ENCODE measurements at regions not wholly inside any gene's neighbourhood (a gene's known extent, or its start where the extent isn't known, plus 50 kb on each side); places are given as distances from the start of the nearest gene placed in this dataset.
A peak's percentile ranks its signal among the peaks of the same experiment; 100 is the strongest.

DNA sequence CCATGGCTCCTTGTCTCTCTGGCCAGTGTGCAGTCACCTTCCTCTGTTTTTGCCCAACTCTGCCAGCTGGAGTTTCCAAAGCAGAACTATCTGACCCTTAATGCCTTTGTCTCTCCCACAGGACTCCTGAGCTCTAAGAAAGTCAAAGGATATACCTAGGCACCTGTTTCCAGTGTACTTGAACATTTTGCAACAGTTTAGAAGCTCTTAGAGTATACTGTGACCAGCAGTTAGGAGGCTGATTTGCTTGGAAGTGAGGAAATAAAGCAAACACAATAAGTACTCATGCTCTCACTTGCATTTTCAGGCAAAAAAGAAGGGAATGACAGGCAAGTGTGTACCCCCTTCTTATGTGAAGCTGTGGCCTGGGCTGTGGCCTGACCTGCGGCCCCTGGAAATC lies 204.3 kb upstream of the PLET1 start:
- DNase-seq: no peak

DNA sequence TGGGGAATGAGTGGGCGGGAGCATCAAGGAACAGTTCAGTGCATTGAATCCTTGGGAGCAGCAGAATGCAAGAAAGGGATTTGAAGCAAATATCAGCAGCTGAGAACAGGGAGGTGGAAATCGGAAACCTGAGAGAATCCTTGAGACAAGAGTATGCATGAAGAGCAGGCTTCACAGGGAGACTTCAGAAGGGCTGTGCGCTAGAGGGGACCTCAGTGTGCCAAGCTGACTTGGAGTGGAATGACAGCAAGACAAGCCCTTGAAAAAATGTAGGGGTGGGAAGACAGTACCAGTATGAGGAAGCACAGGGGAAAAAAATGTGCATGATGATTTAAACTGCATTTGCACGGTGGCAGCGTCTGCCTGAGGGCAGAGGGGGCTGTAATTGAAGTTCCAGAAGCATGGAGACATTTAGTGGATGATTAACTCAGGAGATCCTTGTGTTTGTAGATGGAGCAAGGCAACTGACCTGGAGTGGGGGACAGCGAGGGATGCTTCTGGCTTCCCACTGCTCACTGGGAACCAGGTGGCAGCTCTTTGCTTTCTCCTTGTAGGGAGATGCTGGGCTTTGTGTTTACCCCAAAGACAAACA lies 204.9 kb upstream of the PLET1 start:
- no peak for DNase-seq

DNA sequence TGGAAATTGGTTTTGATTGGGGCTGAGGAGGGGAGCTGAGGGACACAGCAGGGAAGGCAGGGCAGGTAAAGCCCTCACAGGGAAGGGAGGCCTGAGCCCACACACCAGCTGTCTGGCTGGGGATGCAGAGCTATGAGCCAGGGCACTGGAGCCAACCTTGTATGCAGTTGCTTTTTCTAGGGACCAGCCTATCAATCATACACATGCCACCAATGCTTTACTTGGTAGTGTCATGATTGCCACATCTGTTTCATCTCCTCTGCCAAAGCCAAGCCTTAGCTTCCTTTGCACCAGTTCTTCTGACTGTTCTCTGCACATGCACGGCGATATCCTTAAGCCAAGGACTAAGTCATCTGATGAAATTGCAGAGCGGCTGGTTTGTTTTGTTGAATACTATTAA lies 207.1 kb upstream of the PLET1 start:
- DNase-seq: peak in 1 of 3 donors; percentile 8

DNA sequence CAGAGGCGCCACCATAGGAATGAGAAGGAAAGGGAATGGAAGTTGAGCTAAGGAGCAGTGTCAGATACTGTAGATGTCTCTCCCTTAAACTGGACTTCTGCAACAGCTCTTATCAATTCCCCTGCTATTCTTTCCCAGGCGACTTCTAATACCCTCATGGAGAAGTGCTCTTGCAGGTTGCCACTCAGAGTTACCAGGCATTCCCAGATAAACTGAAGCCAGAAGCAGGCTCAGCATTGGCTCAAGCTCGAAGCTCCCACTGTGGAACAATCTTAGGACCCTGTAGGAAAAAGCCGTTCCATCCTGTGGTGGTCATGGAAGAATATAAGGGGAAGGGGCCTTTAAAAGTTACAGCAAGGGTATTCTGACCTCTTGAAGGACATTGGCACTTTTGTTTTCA lies 208.7 kb upstream of the PLET1 start:
- DNase-seq: no peak

DNA sequence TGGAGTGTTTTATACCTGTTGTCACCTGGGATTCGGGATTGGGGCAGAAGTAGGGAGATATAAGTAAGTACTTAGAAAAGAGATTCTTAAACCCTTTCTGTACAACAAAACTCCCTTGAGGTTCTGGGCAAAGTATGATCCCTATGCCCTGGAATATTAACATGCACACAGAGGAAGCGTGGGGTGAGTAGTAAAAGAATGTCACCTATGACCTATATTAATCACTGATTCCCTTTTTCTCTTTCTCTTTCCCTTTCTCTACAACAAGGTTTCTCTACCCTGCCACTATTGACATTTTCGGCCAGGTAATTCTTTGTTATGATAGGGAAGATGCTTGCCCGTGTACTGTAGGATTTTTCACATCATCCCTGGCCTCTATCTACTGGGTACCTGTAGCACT lies 209.7 kb upstream of the PLET1 start:
- DNase-seq: no peak

DNA sequence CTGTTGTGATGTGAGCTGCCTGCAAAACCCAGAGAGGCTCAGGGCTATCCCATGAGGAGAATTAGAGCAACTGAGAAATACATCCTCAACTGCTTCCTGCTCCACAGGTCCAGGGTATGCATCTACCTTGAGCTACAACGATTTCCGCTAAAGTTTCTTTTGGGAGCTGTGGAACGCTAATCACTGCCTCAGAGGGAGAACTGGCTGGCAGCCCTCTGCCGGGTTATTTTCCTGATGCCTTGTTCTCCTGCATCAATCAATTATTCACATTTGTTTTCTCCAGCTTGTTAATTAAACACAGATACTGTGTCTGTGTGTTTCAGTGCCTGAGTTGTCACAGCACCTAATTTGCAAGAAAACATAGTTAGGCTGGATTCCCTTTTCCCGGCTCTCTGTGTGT lies 211.1 kb upstream of the PLET1 start:
- DNase-seq: no peak

DNA sequence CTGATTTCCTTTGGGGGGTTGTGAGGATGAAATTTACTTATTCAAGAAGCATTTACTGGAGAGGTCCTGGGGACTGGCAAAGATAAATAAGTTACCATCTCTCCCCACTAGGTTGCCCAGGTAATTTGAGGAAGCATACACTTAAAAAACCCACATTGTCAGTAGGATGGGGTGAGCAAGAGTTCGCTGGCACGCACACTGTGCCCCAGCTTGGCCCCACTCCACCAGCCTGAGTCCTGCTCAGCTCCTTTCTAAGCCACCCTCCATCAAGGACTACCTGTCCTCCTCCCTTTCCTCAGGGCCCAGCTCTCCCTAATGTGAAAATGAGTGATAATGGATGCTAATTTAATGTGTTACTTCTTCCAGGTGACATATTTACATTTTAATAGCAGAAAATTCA lies 216.5 kb upstream of the PLET1 start:
- no peak for DNase-seq

DNA sequence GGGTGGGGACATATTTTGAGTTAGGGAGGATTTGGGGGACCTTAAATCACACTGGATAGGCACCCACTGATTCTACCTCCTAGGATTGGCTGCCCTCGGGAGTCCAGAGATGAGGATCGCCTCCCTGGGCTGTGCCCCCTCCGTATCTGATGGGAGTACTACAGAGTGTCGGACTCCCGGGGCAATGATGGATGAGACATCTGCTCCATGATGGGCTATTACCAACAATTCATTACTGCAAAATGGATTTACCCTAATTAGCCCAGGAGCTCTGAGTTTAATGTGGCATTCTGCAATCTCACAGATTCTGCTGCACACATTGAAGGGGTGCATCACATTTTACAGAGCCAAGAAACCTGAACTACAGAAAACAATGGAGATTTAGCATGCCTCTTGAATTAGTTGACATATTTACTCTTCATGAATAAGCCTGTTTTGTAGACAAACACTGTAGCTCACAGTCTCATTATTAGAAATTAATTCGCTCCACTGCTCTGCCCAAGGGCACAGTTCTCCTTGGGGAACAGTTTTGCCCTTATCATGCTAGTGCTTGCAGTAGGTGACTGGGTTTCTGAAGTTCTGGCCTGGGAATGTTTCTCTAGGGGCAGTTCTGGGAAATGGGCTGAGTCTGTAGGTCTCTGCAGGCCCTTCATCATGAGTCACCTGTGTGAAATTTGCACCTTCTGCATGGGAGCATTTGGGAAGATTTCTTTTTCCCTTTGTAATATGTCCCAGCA lies 217.1 kb upstream of the PLET1 start:
- no peak for DNase-seq

DNA sequence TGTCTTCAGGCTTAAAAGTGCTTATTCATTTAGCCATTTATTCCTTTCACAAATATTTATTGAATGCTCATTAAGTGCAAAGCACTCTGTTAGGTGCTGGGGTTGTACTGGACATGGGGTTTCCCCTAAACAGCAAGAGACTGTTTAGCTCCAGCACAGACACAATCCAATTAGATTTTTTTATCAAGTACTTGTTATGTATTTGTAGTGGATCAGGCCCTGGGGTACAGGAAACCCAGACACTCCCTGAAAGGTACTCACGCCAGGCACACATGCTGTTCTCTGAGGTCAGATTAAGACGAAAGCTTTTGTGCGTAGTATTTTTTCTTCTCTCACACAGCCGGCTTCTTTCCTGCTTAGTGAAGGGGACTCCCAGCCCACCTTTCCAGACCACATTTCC lies 218.1 kb upstream of the PLET1 start:
- no peak for DNase-seq

DNA sequence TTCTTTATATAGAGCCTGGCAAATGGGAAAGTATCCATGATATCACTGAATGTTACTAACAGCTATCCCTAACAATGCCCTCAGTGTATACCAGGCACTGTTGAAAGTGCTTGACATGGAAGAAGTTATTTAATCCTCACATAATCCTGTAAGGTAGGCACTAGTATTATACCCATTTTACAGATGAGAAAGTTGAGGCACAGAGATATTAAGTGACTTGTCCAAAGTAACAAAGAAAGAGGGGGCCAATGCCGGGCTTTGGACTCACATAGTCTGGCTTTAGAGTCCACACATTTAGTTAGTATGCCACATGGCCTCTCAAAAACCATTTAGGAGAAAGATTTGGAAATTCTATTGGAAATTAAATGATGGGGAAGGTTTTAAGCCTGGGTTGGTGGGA lies 220.8 kb upstream of the PLET1 start:
- no peak for DNase-seq

DNA sequence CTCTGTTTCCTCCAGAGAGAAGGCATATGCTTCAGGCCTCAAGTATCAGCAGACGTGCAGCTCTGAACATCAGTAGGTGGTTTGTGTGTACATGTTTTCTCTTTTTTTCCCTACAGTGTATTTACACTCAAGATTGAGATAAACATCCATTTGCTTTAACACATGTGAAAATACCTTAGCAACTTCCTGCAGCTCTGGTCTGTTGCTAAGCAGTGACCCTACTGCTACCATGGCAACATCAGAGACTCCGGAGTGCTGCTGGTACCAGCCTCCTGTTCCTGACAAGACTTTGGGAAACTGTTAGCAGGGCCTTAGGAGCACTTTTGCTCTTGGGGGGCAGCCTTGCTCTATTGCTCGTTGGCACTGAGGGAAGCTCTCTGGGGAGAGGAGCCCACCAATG lies 221.2 kb upstream of the PLET1 start:
- DNase-seq: no peak

DNA sequence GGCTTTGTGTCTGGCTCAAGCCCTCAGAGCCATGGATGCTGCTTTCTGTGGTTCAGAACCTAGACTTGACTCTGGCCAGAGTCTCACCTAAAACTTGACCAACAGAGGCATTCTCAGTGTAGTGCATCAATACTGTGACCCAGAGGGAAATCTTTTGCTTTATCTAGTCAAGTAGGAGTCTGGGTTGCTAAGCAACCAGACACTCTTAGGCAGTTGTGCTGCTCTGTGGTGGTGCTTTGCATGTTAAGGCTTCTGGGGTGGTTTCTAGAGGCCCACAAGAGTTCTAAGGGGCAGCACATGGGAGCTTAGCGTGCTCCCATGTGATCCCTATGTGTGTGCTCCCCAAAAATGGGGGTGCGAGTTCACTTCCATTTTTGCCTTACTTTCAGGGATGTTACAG lies 224.6 kb upstream of the PLET1 start:
- no peak for DNase-seq

DNA sequence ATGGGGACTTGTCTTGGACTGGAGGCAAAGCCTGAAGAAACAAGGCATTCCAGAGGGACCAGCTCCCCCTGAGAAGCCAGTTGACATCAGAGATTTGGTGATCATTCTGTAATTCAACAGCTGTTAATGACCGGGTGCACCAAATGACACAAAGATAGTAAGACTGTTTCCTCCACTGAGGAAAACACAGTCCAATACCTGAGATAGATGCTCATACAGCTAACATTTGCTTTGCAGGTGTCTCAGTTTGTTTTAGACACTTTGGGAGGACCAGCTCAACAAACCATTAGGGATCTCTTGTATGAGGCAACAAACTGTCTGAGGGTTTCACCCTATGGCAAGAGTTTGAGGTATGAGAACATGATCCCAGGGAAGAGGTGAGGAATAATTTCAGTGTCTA lies 237.2 kb upstream of the PLET1 start:
- DNase-seq: no peak

DNA sequence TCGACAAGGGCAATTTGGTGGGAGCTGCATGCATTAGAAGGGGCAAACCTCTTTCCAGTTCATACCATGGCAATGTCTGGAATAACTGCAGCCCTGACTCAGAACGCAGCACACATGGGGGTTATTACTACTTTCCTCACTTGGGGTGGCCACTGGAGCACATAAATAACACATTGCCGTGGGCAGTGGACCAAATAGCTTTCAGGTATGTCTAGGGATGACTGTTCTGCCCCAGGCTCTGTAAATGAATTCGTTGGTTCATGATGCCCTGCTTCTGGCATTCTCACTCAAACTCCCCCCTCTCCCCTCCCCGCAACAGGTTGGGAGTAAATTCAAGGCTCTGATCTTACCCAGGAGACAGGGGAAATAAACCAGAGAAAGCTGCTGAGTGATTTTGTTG lies 238.0 kb upstream of the PLET1 start:
- no peak for DNase-seq

DNA sequence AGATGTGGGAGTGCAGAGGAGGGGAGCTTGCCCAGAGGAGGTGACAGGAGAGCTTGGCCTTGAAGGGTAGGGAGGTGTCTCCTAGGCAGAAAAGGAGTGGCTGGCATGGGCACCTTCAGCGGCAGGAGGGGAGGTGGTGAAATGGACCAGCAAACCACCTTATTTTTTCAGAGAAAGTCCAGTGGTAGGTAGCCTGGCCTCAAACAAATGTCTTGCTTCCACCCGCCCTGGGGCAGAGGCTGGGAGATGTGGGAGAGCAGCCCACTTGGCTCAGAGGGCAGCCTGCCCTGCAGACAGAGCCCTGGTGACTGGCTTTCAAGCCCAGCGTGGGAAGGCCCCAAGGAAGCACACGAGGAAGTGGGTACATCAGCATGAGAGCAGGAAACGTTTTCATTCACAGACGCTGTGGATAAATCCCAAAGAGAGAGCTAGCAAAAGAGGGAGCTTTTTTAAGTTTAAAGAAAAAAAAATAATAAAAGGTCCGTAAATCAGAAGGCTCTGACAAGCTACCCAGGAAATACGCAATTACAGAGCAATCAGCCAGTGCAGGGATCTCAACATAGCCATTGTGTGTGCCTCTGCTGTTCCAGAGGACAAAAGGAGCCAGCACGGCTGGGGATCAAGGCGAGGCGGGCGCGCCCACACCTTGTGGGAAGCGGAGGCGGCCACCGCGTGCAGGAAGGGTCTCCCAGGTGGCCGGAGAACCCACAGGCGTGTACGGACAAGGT lies 238.7 kb upstream of the PLET1 start:
- DNase-seq: no peak

DNA sequence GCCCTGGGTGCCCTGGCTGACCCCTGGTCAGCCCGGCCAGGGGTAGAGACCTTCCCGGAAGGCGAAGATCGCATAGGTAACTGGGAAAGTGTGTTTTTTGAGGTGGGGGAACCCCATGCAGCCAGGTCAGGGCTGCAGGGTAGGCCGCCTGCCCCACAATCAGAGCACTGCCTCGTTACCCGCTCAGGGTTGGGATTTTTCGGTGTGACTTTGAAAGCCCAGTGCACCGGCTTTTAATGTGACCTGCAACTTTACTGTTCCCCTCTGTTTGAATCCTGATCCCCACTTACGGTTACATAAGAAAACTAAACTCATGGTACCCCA lies 239.2 kb upstream of the PLET1 start:
- DNase-seq: no peak

DNA sequence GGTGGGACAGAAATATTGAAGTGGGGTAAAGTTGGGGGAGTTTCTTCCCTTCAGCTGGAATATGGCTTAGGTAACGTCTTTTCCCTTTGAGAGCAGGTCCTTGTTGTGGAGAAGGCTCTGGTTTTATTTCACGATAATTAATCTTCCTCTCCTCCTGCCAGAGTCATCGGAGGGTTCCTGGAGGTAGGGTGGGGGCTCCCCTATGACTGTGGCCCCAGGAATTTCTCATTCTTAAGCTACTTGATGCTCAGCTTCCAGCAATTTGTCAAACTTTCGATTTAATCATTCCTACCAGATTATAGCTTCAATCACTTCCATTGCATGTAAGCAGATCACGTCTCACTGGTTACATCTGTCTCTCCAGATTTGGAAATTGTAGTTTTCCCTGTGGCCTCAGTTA lies 242.8 kb upstream of the PLET1 start:
- no peak for DNase-seq

DNA sequence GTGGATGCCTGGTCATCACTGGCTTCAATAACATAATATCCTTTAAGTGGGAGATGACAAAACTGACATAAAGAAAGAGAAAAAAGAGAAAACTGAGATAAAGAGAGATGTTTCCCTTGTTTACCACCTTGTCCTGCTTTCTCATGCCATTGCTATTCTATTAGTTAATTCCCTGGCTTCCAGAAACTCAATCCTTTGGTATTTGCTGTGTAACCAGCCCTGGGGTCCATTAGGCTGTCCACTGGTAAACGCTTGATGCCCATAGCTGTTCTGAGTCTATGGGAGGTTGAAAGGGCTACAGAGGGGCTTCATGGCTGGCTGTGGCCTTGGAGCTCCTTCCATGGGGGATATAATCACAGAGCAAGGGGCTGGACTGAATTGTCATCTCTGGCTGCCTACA lies 243.4 kb upstream of the PLET1 start:
- DNase-seq: no peak

DNA sequence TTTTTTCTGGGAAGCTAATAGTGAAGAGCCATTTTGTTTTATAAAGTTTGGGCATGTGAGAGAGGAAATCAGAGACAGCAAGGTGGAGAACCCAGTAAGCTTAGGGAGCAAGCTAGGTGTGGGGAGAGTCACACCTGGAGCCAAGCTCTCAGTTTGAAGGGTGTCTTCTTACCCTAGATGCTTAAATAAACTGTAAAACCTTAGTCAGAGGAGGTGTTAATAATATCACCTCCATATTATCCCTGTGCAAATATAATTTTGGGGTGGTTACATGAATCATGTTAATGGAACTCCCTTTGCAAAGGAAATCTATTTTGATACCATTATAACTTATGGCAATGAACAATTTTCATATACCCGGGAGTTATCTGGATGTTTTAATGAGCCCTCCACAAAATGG lies 246.2 kb upstream of the PLET1 start:
- DNase-seq: no peak

DNA sequence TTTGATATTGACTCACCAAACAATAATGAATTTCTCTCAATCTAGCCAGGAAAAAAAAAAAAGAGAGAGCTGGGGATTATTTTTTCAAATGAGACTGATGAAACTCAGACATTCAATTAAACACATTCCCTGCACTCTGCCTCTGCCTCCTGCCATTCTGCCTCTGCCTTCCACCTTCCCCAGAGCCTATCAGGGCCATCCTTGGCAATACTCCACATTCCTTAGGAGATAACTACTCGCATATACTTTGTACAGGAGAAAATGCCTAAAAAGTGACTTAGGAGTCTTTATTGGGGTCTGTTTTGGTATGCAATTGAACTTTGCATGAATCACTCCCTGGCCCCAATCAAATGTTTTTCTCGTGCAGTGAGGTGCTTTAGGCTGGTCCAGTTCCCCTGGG lies 246.6 kb upstream of the PLET1 start:
- DNase-seq: no peak

DNA sequence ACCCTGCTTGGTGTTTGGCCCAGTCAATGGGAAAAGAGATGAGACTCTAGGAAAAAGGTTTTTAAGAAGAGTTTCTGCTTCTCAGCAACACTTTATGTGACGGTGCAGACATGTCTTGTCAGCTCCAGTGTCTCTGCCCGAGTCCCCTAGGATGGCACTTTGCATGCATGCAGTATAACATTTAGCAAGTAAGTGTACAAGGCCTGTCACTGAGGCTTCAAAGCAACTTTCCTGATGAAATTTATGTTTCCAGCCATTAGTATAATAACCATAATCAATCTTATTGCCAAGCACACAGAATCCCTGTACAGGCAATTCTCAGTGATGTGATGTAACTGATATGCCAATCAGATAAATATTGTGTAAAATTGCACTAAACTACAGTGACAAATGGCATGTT lies 248.1 kb upstream of the PLET1 start:
- no peak for DNase-seq

DNA sequence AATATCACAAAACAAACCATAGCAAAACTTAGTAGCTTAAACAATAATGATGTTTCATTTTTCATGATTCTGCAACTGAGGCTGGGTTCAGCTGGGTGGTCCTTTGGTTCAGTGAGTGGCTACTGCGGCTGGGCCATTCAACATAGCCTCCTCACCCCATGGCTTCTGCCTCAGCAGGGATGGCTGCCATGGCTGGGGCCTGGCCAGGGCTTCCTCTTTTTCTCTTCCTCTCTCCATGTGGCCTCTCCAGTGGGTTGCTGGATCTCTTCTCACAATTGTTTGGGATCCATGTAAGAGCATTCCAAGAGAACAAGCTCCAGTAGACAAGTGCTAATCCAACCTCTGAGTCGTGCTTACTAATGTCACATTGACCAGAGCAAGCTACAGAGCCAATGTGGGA lies 248.6 kb upstream of the PLET1 start:
- DNase-seq: no peak

DNA sequence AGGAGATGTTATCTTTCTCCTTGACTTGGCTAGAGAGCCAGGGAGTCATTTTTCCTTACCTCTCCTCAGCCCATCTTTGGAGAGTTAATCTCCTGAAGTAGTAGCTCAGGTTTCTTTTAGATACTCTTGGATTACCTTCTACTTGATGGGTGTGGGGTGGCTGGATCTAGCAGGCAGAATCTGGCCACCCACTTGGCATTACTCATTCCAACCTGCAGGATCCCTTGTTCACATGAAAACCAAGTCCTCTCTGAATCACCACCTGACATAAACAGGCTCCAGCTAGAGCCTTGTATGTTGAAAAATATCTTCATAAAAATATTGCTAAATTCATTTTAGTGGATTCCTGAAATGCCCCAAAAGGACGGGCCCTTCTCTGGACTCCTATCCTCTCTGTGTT lies 250.6 kb upstream of the PLET1 start:
- DNase-seq: no peak

DNA sequence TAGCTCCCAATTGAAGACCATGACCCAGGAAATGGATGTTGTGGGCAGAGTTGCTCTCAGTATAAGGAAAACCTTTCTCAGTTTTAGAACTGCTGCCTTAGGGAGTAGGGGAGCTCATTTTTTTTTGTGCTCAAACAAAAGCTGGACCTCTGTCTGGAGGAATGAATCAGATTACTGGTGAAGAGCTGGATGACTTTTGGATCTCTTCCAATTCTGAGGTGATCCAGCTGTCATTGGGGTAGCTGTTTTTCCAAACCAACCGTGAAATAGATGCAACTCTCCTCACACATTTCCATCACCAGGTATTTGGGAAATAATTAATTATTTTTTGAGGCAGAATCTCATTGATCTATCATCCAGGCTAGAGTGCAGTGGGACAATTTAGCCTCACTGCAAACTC lies 251.3 kb upstream of the PLET1 start:
- no peak for DNase-seq

All from muscle of back (tissue), 3 donors.